H1 (cell line): ENCODE measurements at regions not wholly inside any gene's neighbourhood (a gene's known extent, or its start where the extent isn't known, plus 50 kb on each side); places are given as distances from the start of the nearest gene placed in this dataset.
A peak's percentile ranks its signal among the peaks of the same experiment; 100 is the strongest.

ENCODE experiments used
- CTCF ChIA-PET: fragments of 300-600 bp; sonication (Branson Sonifier 250); formaldehyde crosslinking; loops from one replicate; lab custom pipeline; 2021; ENCODE audit not compliant: partially characterized antibody; lab: Charles Lee
- POLR2A ChIA-PET: fragments of 300-600 bp; sonication (Branson Sonifier 250); formaldehyde crosslinking; loops from one replicate; lab custom pipeline; 2021; ENCODE audit warnings: inconsistent platforms; ENCODE audit not compliant: partially characterized antibody; lab: Charles Lee
- DNase-seq, 2 experiments: peaks; one replicate each; pipeline versions ENCODE4 v3.0.0 to v3.0.0-alpha.2; 2010 to 2022; ENCODE audit warnings: low spot score in 2 of 2, low read depth in 1 of 2, mixed read lengths in 1 of 2
- FAIRE-seq: peaks from 2 replicates; lab custom pipeline; 2011; peaks lifted over from hg19 to GRCh38; lab: Jason Lieb, UNC
- H2AFZ ChIP-seq: 2 replicates; pipeline ENCODE4 v1.8.1; 2012; ENCODE audit warnings: low read length, inconsistent platforms
- H2AK5ac ChIP-seq: 2 replicates; pipeline ENCODE4 v1.6.1; 2013; ENCODE audit warnings: low read depth, low read length
- H2BK120ac ChIP-seq: replicated peaks from 2 replicates; pipeline ENCODE3; 2013; ENCODE audit warnings: low read depth, low read length, inconsistent platforms
- H2BK12ac ChIP-seq: 2 replicates; pipeline ENCODE4 v1.6.1; 2013; ENCODE audit warnings: low read depth, low read length
- H2BK15ac ChIP-seq: 2 replicates; pipeline ENCODE4 v1.6.1; 2013; ENCODE audit warnings: low read length
- H2BK20ac ChIP-seq: 2 replicates; pipeline ENCODE4 v1.6.1; 2013; ENCODE audit warnings: low read length
- H2BK5ac ChIP-seq: 2 replicates; pipeline ENCODE4 v1.6.1; 2013; ENCODE audit warnings: low read depth, low read length
- H3K14ac ChIP-seq: 2 replicates; pipeline ENCODE4 v1.6.1; 2013; ENCODE audit warnings: inconsistent platforms; ENCODE audit not compliant: insufficient read length
- H3K18ac ChIP-seq: 2 replicates; pipeline ENCODE4 v1.6.1; 2013; ENCODE audit warnings: low read length; ENCODE audit errors: extremely low read depth
- H3K23ac ChIP-seq: 2 replicates; pipeline ENCODE4 v1.6.1; 2013; ENCODE audit warnings: inconsistent platforms; ENCODE audit not compliant: insufficient read length
- H3K23me2 ChIP-seq: 2 replicates; pipeline ENCODE4 v1.6.1; 2013; ENCODE audit warnings: low read depth, low read length
- H3K27ac ChIP-seq: 2 replicates; pipeline ENCODE4 v1.6.1; 2011; ENCODE audit warnings: low read depth, low read length, inconsistent platforms
- H3K27me3 ChIP-seq, 4 experiments: replicated peaks in 1 of 4; 1 replicate in 1 of 4; 2 replicates in 3 of 4; pipeline versions ENCODE4 v1.6.1 to v1.8.1; 2011 to 2013; ENCODE audit warnings: low read length in 3 of 4, mild to moderate bottlenecking in 3 of 4, inconsistent platforms in 2 of 4, mixed read lengths in 2 of 4, moderate library complexity in 1 of 4; ENCODE audit not compliant: control insufficient read depth in 3 of 4, insufficient read depth in 3 of 4; ENCODE audit errors: extremely low read depth in 1 of 4
- H3K36me3 ChIP-seq, 4 experiments: 2 replicates each; pipeline versions ENCODE4 v1.6.1 to v1.8.1; 2011 to 2013; ENCODE audit warnings: mild to moderate bottlenecking in 4 of 4, low read length in 3 of 4, moderate library complexity in 2 of 4, control low read depth in 1 of 4, inconsistent platforms in 1 of 4; ENCODE audit not compliant: insufficient read depth in 4 of 4, control insufficient read depth in 2 of 4
- H3K4ac ChIP-seq: replicated peaks from 2 replicates; pipeline ENCODE3; 2013; ENCODE audit warnings: low read length, low read depth, mixed read lengths, inconsistent platforms; ENCODE audit not compliant: insufficient read length
- H3K4me1 ChIP-seq, 4 experiments: replicated peaks in 1 of 4; 1 replicate in 1 of 4; 2 replicates in 3 of 4; pipeline versions ENCODE4 v1.6.1 to v1.8.1; 2011 to 2013; ENCODE audit warnings: low read length in 3 of 4, inconsistent platforms in 2 of 4, mixed read lengths in 1 of 4; ENCODE audit not compliant: insufficient read depth in 4 of 4, control insufficient read depth in 3 of 4
- H3K4me2 ChIP-seq, 2 experiments: 2 replicates each; pipeline versions ENCODE4 v1.6.1 to v1.8.1; 2011 to 2013; ENCODE audit warnings: low read depth in 2 of 2, low read length in 2 of 2, control low read depth in 1 of 2, inconsistent platforms in 1 of 2, mild to moderate bottlenecking in 1 of 2; ENCODE audit not compliant: insufficient read depth in 1 of 2
- H3K4me3 ChIP-seq, 4 experiments: fragments of 200-600, 300-600 bp in 1 of 4; sonication (generic), shearing (Covaris generic), sonication (Bioruptor Twin) in 1 of 4; 2 replicates each; pipeline versions ENCODE4 v1.5.1 to v1.8.1; 2011 to 2016; ENCODE audit warnings: low read length in 4 of 4, low read depth in 3 of 4, control low read depth in 2 of 4, inconsistent platforms in 2 of 4, mild to moderate bottlenecking in 2 of 4, mixed read lengths in 1 of 4, moderate library complexity in 1 of 4; ENCODE audit not compliant: insufficient read depth in 2 of 4; ENCODE audit errors: extremely low read depth in 1 of 4
- H3K56ac ChIP-seq: replicated peaks from 2 replicates; pipeline ENCODE3; 2013; ENCODE audit warnings: low read depth, mild to moderate bottlenecking, mixed read lengths, low read length, inconsistent platforms; ENCODE audit not compliant: insufficient read length
- H3K79me1 ChIP-seq: 2 replicates; pipeline ENCODE4 v1.6.1; 2013; ENCODE audit warnings: low read depth, low read length, control low read depth
- H3K79me2 ChIP-seq, 2 experiments: 2 replicates each; pipeline versions ENCODE4 v1.6.1 to v1.8.1; 2012 to 2013; ENCODE audit warnings: low read length in 2 of 2, mild to moderate bottlenecking in 2 of 2, inconsistent platforms in 1 of 2; ENCODE audit not compliant: insufficient read depth in 2 of 2, control insufficient read depth in 1 of 2
- H3K9ac ChIP-seq, 4 experiments: replicated peaks in 1 of 4; 1 replicate in 1 of 4; 2 replicates in 3 of 4; pipeline versions ENCODE4 v1.6.1 to v1.8.1; 2011 to 2013; ENCODE audit warnings: low read depth in 3 of 4, low read length in 3 of 4, control low read depth in 2 of 4, mild to moderate bottlenecking in 2 of 4, moderate library complexity in 2 of 4, inconsistent platforms in 1 of 4; ENCODE audit errors: extremely low read depth in 1 of 4
- H3K9me3 ChIP-seq, 2 experiments: 2 replicates each; pipeline versions ENCODE4 v1.6.1 to v1.8.1; 2012 to 2013; ENCODE audit warnings: mild to moderate bottlenecking in 2 of 2, moderate library complexity in 2 of 2, control low read depth in 1 of 2, inconsistent platforms in 1 of 2, low read depth in 1 of 2, low read length in 1 of 2, mixed read lengths in 1 of 2; ENCODE audit not compliant: insufficient read depth in 2 of 2
- H4K20me1 ChIP-seq, 2 experiments: replicated peaks in 1 of 2; 2 replicates each; pipeline versions ENCODE3 to v1.8.1; 2011 to 2013; ENCODE audit warnings: inconsistent platforms in 2 of 2, low read length in 2 of 2, mild to moderate bottlenecking in 1 of 2; ENCODE audit not compliant: insufficient read depth in 2 of 2, control insufficient read depth in 1 of 2
- H4K5ac ChIP-seq: 2 replicates; pipeline ENCODE4 v1.6.1; 2013; ENCODE audit warnings: low read length, low read depth, mixed read lengths, inconsistent platforms; ENCODE audit not compliant: insufficient read length
- H4K8ac ChIP-seq: 2 replicates; pipeline ENCODE4 v1.8.0; 2013; ENCODE audit warnings: mild to moderate bottlenecking, moderate library complexity, low read length, inconsistent platforms; ENCODE audit not compliant: insufficient read depth; ENCODE audit errors: extremely low read depth
- H4K91ac ChIP-seq: replicated peaks from 2 replicates; pipeline ENCODE3; 2013; ENCODE audit warnings: low read length, mixed read lengths, inconsistent platforms; ENCODE audit not compliant: insufficient read length
- ATF3 ChIP-seq: IDR thresholded peaks from 2 replicates; pipeline ENCODE4 v1.6.1; 2011; ENCODE audit warnings: low read depth, mild to moderate bottlenecking, low read length; ENCODE audit not compliant: insufficient read depth
- BACH1 ChIP-seq: IDR thresholded peaks from 2 replicates; pipeline ENCODE4 v1.6.1; 2012; ENCODE audit warnings: low read length, improper control_type of control experiment
- EGR1 ChIP-seq: IDR thresholded peaks from 2 replicates; pipeline ENCODE4 v1.6.1; 2011; ENCODE audit warnings: low read depth, low read length, borderline replicate concordance
- EP300 ChIP-seq, 2 experiments: IDR thresholded peaks; 1 replicate in 1 of 2; 2 replicates in 1 of 2; pipeline ENCODE4 v1.6.1; 2011 to 2012; ENCODE audit warnings: low read depth in 2 of 2, low read length in 2 of 2, mild to moderate bottlenecking in 2 of 2, borderline replicate concordance in 1 of 2, inconsistent platforms in 1 of 2, moderate library complexity in 1 of 2
- POLR2A ChIP-seq, 2 experiments: IDR thresholded peaks; 1 replicate in 1 of 2; 2 replicates in 1 of 2; pipeline ENCODE4 v1.6.1; 2011; ENCODE audit warnings: low read depth in 2 of 2, low read length in 2 of 2, mild to moderate bottlenecking in 2 of 2; ENCODE audit errors: control extremely low read depth in 1 of 2
- RFX5 ChIP-seq: IDR thresholded peaks from 2 replicates; pipeline ENCODE4 v1.6.1; 2011; ENCODE audit warnings: low read depth, low read length, improper control_type of control experiment, borderline replicate concordance
- RXRA ChIP-seq: IDR thresholded peaks from 2 replicates; pipeline ENCODE4 v1.6.1; 2011; ENCODE audit warnings: low read depth, mild to moderate bottlenecking, low read length, moderate library complexity; ENCODE audit not compliant: insufficient read depth
- SP1 ChIP-seq: IDR thresholded peaks from 2 replicates; pipeline ENCODE4 v1.6.1; 2011; ENCODE audit warnings: low read depth, low read length
- SRF ChIP-seq: IDR thresholded peaks from 2 replicates; pipeline ENCODE4 v1.6.1; 2011; ENCODE audit warnings: mild to moderate bottlenecking, low read depth, low read length, moderate library complexity
- TEAD4 ChIP-seq: IDR thresholded peaks from 2 replicates; pipeline ENCODE4 v1.6.1; 2012; ENCODE audit warnings: low read depth, low read length, inconsistent platforms, mixed read lengths
- YY1 ChIP-seq: IDR thresholded peaks from 2 replicates; pipeline ENCODE4 v1.6.1; 2011; ENCODE audit warnings: low read depth, mild to moderate bottlenecking, low read length
- WGBS, 2 experiments: shearing (Covaris generic) in 1 of 2; methylation state at CpG; one replicate each; pipeline versions ENCODE4 v1.1.6 to v1.1.7; 2013 to 2015; ENCODE audit warnings: low lambda C conversion rate in 2 of 2, mixed read lengths in 2 of 2, inconsistent platforms in 1 of 2, low coverage in 1 of 2, missing lambda C conversion rate in 1 of 2; ENCODE audit not compliant: insufficient replicate concordance in 2 of 2, insufficient coverage in 1 of 2, insufficient read length in 1 of 2; ENCODE audit errors: extremely low coverage in 1 of 2, missing lambda C conversion rate in 1 of 2; 5-methylcytosine and 5-hydroxymethylcytosine counted together

- Histone ChIP-seq H2AK5ac (no peak overlapping the region), H3K18ac (no peak overlapping the region), H2BK120ac (no peak overlapping the region), H3K9ac (no peak overlapping the region), H2AFZ (no peak overlapping the region), H3K27ac (no peak overlapping the region), H3K79me1 (no peaks in the 10 kb centered on the region), H3K23me2 (no peaks in the 10 kb centered on the region), H3K4me2 (peak overlapping the region; percentile 44 to 54), H3K9me3 (no peaks in the 10 kb centered on the region), H3K23ac (no peak overlapping the region), H3K4me3 (peak overlapping the region in 1 of 4 experiments; percentile 40; a peak in 2 of 8 replicates), H3K36me3 (no peaks in the 10 kb centered on the region), H3K14ac (no peak overlapping the region), H3K79me2 (no peaks in the 10 kb centered on the region), H2BK15ac (no peak overlapping the region), H4K20me1 (no peaks in the 10 kb centered on the region), H2BK5ac (no peak overlapping the region), H3K27me3 (no peaks in the 10 kb centered on the region), H4K5ac (no peak overlapping the region), H3K56ac (no peak overlapping the region), H3K4me1 (peaks cover 0 to 20% (median 5%) of the 10 kb centered on the region in 4 experiments; a peak in 3 of 7 replicates), H3K4ac (no peak overlapping the region), H4K91ac (no peak overlapping the region), H4K8ac (no peak overlapping the region), H2BK20ac (no peak overlapping the region), H2BK12ac (no peak overlapping the region)
- ChIA-PET CTCF (interaction anchor here (0.8 to 1.4 kb wide), 2 partner anchors 10 to 567 kb away, joined by 3 to 5 read pairs; no protein-coding TSS in a partner anchor), POLR2A (no interaction called here)
- 13% methylated on average over 4 of the region's 4 CpGs; no CpG with 5 or more reads in 1 of the 2 experiments for WGBS, 2 experiments
- FAIRE-seq, result peak; percentile 32
- TF ChIP-seq POLR2A (IDR thresholded peaks at IDR 0.05; ENCODE audit: control extremely low read depth in 1 of 2, low read depth in 2 of 2, low read length in 2 of 2), result no peak
- TF ChIP-seq SRF, result no peak
- no peak for TF ChIP-seq EGR1
- no peak for TF ChIP-seq ATF3
- no peak for TF ChIP-seq EP300 (IDR thresholded peaks at IDR 0.05; ENCODE audit: borderline replicate concordance in 1 of 2, low read depth in 2 of 2, low read length in 2 of 2)
- no peak for TF ChIP-seq BACH1
- TF ChIP-seq TEAD4, result no peak
- TF ChIP-seq YY1, result no peak
- TF ChIP-seq RXRA, result no peak
- no peak for TF ChIP-seq SP1
- no peak for TF ChIP-seq RFX5
- DNase-seq, result no peak
Measured at GRCh38 chr5:162641142-162641813, 573.7 kb downstream of the GABRG2 start.
